Activated T-cell treated with anti-CD3 and anti-CD28 coated beads for 1 hour (primary cell): ENCODE measurements at regions not wholly inside any gene's neighbourhood (a gene's known extent, or its start where the extent isn't known, plus 50 kb on each side); places are given as distances from the start of the nearest gene placed in this dataset.

ENCODE experiments used
- DNase-seq: peaks from one replicate; pipeline ENCODE4 v3.0.0-alpha.2; 2020; ENCODE audit warnings: low read depth

DNA sequence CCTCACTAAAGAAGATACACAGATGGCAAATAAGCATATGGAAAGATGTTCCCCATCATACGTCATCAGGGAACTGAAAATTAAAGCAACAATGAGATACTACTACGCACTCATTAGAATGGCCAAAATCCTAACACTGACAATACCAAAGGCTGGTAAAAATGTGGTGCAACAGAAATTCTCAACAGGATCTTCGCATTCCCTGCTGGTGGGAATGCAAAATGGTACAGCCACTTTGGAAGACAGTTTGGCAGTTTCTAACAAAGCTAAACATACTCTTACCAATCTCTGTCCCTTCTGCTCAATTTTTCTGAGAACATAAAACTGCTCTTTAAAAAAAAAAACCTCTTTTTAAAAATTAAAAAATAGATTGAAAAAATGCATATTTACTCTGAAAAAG, 300.2 kb downstream of the FBXW7 start:
- DNase-seq: no peak

DNA sequence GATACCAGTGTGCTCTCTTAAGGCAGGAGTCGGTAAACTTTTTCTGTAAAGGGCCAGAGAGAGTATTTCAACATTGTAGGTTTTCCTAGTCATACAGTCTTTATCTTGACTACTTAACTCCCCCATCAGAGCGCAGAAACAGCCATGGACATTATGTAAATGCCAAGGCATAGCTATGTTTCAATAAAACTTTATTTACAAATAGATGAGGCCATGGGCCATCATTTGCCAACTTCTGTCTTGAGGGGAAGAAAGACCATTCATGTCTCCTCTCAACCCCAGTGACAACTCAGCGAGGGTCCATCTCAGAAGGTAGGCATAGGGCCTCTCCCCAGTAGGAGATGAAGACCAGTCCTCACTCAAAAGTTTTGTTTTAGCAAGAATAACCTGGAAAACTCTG, 301.3 kb downstream of the FBXW7 start:
- no peak for DNase-seq

DNA sequence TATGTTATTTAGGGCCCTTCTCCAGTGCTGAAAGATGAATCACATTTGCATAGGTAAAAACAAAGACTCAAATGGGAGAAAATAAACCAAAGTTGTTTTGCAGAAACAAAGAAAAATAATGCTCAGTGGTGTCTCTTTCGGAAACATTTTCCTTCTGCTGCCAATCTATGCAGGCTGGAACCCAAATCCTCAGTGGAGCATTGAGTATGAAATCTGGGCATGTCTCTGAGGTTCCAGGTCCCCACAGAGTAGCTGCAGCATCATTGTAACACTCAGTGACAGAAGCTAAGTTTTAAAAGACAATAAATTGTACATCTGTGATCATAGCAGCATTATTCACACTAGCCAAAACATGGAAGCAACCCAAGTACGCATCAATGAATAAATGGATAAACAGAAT, 303.6 kb downstream of the FBXW7 start:
- no peak for DNase-seq

DNA sequence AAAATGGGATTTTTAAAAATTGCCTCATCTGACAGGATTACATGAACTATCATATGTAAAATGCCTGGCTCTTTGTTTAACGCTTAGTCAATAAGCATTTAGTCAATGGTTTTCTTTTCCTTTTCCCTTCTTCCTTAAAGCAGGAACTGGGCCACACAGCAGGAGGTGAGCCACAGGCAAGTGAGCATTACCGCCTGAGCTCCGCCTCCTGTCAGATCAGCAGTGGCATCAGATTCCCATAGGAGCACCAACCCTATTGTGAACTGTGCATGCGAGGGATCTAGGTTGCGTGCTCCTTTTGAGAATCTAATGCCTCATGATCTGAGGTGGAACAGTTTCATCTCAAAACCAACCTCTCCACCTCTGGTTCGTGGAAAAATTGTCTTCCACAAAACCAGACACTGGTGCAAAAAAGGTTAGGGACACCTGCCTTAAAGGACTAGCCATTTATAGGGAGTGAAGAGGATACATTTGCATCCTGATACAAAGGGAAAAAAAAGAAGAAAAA, 306.1 kb downstream of the FBXW7 start:
- DNase-seq: no peak

DNA sequence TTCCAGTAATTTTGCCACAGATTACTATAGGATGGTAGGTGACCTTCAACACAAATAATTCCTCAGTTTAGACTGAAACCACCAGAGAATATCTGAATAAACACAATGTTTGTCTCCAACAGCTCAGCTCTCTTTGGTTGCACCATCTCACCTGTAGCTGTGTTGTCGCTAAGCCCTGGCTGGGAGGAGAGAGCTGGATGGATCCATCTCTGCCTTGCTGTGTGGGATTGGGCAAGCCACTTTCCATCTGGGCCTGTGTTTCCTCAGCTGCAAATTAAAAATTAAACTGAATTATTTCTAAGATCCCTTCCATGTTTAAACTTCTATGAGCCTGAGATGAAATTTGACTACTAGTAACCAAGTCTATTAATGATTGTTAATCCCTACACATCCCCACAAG, 310.2 kb downstream of the FBXW7 start:
- no peak for DNase-seq

DNA sequence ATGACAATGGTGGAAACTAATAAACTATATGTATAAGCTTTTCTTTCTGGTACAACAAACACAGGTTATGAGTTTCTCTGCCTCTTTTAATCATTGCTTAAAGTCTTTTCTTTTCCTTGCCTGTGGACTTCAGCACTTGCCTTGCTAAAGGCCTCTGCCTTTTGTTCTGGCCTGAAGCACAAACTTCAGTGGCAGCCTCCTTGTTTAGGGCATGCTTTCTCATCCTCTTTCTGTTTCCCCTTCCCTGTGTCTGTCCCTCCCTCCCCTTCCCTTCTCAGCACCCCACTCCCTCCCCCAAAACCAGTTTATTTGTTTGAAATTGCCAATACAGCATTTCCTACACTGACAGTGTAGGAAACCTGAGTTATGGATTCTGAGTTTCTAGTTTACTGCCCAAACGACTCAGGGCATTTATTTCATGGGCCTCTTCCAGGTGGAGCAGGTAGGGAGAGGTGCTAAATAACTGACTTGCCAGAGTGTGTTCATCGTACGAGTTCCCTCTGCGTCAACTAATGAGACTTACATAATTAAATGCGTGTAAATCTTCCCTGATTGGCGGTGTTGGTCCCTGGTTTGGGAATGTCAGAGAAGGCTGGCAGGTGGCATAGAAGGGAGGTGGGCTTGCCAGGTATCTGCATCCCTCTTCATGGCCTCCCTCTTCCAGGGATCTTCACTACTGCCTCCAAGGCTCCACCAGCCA, 311.0 kb downstream of the FBXW7 start:
- no peak for DNase-seq

DNA sequence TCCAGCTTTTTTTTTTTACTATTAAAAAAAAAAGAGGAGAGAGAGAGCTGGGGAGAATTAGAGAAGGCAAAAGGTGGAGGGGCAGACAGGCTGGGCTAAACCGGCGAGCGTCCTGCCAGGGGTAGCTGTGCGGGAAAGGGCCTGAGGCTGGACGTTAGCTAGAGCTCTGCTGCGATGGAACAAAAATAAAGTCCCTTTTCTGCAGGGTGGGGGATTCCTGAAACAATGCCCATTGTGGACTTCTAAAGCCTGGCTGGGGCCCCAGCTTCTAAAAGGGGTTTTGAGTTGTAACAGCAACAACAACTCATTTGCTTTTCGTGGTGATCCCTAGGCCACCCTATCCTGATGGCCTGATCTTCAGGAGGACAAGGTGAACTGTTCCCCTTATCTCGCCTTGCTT, 311.7 kb downstream of the FBXW7 start:
- DNase-seq: no peak

DNA sequence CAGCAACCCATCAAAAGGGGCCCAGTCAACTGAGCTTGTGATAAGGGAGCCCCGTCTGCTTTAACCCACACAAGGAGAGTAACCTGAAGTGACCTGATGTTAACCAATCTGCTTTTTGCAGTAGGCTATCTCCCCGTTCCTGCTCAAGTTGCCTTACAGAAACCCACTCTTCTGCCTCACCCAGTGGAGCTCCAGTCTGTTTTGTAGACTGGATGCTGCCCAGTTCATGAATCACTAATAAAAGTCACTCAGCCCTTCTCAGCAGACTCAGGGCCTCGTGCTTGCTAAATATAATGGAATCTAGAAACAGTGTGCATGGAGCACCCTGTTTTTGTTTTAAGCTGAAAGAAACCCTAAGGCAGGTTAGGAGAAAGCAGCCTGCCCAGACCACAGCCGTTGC, 312.3 kb downstream of the FBXW7 start:
- no peak for DNase-seq

DNA sequence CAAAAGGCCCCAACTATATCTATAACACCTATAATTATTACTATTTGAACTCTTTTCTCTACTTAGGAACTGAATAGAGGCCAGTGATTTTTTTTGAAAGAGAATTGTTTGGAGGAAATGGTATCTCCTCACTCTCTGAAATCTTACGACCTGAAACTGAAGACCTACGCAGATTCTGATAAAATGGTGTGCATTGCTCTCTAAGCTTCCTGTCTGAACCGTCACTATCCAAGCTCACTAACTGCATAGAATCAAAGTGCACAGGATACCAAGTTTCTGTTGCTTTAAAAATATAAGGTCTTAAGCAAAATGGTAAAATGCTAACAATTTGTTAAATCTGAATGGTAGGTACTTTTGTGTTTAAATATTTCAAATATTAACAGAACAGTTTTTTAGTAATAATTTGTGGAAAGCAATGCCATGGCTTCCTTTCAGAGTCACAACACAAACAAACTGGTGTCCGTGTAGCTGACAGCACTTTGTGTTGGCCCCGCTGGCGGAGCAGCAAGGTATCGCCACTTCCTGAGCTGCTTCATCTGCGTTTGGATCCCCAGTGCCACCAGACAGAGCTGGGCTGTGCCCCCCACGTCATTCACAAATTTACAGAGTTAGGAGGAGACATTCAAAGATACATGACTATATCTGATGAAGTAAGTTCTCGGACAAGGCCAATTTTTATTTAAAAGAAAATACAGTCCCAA, 313.9 kb downstream of the FBXW7 start:
- no peak for DNase-seq

DNA sequence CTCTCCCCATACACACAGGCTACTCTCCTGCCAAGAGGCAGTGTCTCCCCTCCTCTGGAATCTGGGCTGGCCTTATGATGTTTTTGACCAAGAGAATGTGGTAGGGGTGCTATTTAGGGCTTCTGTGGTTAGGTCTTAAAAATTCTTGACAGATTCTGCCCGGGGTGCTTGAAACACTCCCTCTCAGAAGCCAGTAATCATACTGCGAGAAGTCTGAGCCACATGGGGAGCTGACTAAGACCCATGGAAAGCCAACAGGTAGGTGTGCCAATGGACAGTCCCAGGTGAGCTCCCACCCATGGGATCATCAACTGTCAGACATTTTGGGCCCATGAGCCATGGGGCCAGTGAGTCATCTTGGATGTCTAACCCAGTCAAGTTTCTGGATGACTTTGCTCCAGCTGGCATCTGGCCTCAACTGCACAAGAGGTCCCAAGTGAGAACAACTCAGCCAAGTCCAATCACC, 315.7 kb downstream of the FBXW7 start:
- DNase-seq: no peak

DNA sequence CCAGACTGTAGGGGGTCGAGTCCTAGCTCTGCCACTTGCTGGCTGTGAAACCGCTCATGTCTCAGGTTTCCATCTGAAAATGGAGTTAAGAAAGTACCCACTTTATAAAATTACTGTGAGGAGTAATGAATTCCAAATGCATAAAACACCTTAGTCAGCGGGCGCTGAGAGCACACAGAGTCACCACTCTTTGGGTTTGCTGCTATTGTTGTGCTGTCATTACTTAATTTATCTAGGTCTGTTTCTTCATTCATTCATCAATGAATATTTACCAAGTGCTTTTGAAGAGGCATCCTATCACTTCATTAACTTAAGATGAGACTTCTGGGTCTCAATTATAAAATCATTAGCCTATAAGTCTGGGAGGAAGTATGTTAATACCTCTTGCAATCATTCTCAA, 317.3 kb downstream of the FBXW7 start:
- DNase-seq: no peak

DNA sequence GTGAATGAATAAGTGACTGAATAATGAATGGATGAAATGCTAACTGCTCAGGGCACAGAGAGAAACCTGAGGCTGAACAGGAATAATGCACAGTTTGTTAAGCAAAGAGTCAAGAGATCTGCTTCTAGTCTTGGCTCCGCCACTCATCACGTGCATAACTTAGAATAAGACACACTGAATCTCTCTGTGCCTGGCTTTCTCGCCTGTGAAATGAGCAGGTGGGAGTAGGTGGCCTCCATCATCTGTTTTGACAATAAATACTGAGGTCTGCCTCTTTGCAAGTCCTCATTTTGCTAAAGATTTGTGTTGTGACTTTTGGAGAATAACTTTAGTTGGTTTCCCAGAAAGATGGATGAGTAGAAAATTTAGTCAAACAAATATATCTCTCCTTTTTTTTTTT, 318.0 kb downstream of the FBXW7 start:
- DNase-seq: no peak

DNA sequence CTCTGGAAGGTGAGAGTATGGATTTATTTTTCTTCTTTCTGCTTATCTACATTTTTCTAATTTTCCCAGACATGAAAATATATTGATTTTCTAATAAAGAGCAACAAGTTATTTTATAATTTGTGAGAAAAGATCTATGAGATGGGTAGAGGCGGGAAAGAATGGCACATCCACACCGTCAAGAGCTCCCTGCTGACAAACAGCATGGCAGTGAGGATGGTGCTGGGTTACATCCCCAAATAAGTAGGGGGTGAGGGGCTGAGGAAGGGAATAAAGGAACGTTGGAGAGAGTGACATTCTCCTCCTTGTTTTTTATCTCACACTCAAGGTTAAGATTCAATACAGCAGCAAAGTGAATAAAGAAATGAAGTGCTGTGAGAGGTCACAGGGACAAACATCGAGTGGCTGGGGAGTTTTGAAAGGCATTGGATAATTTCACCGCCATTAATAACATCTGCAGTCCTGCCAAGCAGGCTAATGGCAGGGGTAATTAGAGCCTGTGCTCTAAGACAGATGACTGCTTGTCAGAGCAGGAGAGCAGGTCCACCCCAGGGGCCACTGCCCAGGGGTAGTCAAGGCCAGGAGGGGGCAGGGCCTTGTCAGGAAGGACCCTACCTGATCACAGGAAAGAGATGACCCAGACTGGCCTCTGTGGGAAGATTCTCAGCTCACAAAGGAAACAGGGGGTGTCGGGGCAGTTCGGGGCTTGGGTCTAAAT, 323.8 kb downstream of the FBXW7 start:
- DNase-seq: no peak

DNA sequence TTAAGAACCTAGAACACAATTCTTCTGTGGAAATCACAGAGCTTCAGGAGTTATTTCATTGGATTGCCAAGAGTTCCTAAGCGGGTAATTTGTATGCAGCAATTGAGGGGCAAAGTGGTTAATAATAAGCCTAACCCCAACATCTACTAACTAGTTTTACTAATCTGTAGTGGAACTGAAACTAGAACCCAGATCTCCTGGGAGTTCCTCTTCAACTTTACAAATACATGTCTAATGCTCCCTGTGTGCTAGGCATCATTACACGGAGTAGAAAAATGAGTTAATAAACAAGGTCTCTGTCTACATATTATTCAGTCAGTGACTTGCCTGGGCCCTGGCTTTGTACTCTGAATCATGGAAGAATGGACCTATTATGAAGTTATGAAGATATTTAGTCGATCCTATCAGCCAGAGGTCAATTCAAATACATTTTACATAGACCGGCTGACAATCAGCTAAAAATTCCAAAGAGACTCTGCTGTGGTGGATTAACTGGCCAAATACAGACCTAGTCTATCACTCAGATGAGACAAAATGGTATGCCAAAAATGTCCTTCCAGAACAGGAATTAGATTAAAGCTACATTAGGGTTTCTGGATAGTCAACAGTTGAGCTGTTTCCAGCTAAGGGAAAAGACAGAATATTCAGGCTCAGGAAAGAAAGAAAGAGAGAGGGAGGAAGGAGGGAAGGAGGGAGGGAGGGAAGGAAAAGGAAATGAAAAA, 326.0 kb downstream of the FBXW7 start:
- no peak for DNase-seq

DNA sequence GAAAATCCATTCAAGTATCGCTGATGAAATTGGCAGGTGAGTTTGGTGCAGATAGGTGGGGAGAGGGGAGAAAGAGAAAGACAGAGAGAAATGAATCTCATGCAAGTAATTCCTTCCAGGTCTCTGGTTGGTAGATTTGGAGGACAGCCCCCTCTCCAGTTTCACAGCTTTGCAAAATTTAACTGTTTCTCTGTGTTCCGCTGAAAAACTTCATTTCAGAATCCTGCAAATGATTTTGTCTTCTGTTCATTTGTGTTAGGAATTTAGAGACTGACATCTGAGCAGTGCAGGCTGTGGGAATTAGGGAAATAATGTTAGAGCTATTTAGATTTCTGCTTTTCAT, 328.5 kb downstream of the FBXW7 start:
- DNase-seq: no peak

DNA sequence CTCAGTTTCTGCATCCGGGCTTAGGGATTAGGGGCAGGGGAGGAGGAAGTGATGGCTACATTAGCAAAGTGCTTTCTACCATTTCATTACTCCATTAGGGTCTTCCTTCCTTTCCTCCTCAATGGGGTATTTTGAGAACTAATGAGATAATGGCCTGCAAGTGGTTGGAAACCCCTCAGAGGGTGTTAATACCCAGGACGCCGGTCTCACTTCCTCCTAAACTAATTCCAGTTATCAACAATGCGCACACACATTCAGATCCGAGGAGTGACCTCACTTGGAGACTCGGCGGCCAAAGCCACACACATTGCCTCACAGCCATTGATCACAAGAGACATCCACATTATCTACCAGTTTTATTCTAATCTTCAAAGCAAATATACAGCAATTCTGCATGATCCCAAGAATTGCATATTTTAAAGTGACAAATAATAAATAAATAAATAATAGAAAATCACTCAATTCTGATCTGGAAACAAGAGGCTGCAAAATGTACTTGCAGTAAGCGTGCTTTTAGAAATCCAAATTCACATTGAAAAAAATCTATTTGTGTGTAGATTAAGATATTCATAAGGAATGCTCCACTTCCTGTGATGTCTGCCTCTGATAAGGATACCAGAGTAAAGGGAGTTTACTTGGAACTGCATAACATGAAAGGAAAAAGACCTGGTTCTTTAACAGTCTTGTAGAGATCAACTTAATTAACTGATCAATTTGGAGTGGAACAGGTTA, 329.1 kb downstream of the FBXW7 start:
- no peak for DNase-seq

DNA sequence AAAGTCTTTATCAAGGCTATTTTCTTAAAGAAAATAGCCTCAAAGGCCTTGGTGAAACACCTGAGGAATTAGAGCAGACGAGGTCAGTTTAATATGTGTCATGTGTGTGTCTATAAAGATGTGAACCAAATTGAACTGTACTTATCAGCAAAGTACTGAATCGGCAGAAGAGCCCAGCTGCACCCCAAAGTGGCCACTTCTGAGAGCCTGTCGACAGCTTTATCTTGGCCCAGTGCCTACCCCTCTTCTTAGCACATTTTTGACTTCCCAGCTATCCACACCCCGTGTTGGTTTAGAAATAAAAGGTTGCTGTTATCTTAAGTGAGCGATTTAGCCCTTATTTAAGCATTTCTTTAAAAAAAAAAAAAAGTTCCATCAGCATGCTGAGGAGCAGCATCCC, 329.7 kb downstream of the FBXW7 start:
- no peak for DNase-seq

DNA sequence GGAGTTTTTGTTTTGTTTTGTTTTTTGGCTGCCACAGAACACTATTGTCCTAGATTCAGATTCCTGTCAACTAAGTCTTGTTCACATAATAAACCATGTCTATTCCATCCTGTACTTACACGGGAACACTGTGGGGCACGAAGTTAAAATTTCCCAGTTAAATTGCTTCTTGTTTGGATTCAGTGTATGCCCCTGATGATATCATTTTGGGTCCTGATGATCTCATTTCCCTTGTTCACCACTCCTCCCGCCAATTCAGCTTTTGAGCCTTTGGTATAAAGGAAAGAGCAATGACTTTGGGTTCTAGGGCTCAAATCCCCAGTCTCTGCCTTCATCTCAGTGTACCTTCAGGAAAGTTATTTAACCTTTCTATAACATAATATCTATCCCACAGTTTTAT, 333.5 kb downstream of the FBXW7 start:
- DNase-seq: no peak

DNA sequence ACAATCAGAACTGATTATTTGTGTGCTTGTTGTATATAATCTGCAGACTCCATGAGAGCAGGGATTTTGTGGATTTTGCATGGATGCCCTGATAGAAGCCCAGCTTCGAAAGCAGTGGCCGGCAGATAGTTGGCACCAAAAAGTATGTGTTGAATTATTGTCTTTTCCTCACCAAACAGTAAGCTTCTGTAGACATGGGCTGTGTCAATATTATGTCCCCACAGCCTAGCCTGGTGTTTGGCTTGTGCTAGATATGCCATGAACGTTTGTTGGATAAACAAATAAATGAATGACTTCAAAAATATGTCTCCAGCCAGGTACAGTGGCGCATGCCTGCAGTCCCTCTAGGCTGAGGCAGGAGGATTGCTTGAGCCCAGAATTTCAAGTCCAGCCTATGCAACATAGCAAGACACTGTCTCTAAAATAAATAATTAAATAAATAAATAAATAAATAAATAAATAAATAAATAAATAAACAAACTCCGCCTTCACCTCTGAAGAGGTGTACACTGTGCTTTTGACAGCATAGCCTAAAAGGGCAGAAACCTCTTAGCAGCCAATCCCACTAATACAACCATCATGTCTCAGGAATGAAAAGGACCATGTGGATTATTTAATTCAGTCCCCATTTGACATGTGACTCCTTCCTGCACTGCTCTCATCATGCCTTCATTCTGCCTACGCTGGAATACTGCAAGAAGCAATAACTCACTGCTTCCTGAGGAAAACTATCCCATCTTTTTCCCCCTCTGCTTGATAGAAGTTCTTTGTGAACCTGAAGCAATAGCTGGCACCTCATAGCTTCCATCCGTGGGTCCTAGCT, 335.2 kb downstream of the FBXW7 start:
- no peak for DNase-seq

DNA sequence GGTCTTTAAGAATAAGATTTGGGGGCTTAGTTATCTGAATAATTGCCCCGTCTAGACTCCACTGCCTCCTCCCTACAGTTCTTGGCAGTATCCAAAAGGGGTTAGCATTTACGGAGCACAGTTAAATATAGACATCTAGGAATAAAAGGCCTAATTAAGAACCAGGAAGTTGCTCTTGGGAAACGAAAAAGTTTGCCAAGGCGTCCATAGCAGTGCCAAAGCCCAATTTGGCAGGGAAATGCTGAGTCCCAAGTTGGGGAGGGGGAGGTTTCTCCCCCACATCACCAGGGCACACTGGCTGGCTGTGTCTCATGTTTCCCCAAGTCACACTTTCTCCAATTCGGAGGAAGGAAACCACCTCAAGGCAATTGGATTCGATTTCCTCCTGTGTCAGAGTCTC, 338.7 kb downstream of the FBXW7 start:
- no peak for DNase-seq

DNA sequence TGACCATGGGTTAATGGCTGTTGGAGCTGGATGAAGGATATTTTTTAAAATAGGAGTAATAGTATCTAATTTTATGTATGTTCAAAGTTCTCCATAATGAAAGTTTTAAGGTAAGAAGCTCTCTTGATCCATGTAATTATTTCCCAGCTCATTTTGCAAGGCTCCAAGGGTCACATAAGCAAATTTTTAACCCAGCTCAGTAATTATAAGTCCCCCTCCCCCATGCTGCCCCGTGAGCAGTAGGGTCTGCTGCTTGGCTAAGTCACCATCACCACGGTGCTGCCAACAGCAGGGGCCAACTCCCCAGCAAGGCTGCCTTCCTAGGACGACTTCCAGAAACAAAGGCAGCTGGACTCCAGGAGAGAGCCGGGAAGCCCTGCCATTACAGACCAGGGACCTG, 340.0 kb downstream of the FBXW7 start:
- no peak for DNase-seq
